ENCODE measurements at regions not wholly inside any gene's neighbourhood (a gene's known extent, or its start where the extent isn't known, plus 50 kb on each side); places are given as distances from the start of the nearest gene placed in this dataset.

GRCh38 chr5:52457810-52458209, 329.9 kb upstream of the ITGA1 start:
- no peak overlapping the region for H3K4me3 ChIP-seq (replicated peaks; ENCODE audit: low read depth, low read length)
- DNase-seq (ENCODE audit: low read depth): no peak
- TF ChIP-seq, protein P1, sequence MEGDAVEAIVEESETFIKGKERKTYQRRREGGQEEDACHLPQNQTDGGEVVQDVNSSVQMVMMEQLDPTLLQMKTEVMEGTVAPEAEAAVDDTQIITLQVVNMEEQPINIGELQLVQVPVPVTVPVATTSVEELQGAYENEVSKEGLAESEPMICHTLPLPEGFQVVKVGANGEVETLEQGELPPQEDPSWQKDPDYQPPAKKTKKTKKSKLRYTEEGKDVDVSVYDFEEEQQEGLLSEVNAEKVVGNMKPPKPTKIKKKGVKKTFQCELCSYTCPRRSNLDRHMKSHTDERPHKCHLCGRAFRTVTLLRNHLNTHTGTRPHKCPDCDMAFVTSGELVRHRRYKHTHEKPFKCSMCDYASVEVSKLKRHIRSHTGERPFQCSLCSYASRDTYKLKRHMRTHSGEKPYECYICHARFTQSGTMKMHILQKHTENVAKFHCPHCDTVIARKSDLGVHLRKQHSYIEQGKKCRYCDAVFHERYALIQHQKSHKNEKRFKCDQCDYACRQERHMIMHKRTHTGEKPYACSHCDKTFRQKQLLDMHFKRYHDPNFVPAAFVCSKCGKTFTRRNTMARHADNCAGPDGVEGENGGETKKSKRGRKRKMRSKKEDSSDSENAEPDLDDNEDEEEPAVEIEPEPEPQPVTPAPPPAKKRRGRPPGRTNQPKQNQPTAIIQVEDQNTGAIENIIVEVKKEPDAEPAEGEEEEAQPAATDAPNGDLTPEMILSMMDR (IDR thresholded peaks at IDR 0.05; ENCODE audit: low read length, missing control alignments): no peak

GRCh38 chr5:52466113-52466512, 321.6 kb upstream of the ITGA1 start:
- no peak overlapping the region for H3K4me3 ChIP-seq (replicated peaks; ENCODE audit: low read depth, low read length)
- TF ChIP-seq, protein P1 (IDR thresholded peaks at IDR 0.05; ENCODE audit: low read length, missing control alignments): no peak
- DNase-seq (ENCODE audit: low read depth): no peak

- TF ChIP-seq, protein P1 (IDR thresholded peaks at IDR 0.05; ENCODE audit: low read length, missing control alignments): no peak
- H3K4me3 ChIP-seq (replicated peaks; ENCODE audit: low read depth, low read length): no peak overlapping the region
- DNase-seq (ENCODE audit: low read depth): no peak
Measured at GRCh38 chr5:52466749-52467520, 320.8 kb upstream of the ITGA1 start.

GRCh38 chr5:52468976-52469375, 318.7 kb upstream of the ITGA1 start:
- H3K4me3 ChIP-seq (replicated peaks; ENCODE audit: low read depth, low read length): no peak overlapping the region
- no peak for DNase-seq (ENCODE audit: low read depth)
- TF ChIP-seq, protein P1 (IDR thresholded peaks at IDR 0.05; ENCODE audit: low read length, missing control alignments): no peak

DNA sequence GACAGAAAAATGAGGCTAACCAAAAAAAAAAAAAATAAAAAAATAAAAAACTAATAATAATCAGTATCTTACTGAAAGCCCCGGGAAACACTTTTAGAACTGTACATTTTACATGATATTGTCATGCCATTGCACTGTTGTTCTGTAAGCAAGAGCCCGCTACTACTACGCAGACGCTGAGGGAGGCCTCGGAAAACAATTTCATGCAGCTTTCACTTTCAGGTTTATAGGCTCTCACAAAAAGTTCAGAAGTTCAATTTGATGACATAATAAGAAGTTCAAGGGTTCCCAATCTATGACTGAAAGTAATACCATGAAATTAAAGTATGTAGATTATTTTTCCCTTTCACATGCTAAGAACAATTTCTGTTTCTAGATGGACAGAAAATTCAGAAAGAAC, 318.3 kb upstream of the ITGA1 start:
- DNase-seq (ENCODE audit: low read depth): no peak
- no peak overlapping the region for H3K4me3 ChIP-seq (replicated peaks; ENCODE audit: low read depth, low read length)
- TF ChIP-seq, protein P1 (IDR thresholded peaks at IDR 0.05; ENCODE audit: low read length, missing control alignments): no peak

DNA sequence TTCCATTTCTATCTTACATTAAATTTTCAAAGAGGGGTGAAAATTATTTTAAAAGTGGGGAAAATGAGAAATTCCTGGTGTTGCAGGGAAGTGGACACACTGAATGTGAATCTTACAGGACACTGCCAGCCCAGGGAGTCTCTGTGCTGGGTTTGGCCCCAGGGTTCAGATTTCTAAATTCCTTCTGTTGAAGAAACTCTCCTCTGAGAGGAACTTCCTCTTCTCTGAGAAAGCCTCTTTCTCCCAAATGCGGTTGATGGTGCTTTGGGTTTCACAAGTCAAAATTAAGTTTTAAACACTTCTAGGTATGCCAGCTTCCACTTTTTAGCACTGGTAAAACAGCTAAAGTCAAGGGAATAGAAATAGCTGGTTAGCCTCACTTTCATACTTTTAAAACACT, 317.9 kb upstream of the ITGA1 start:
- no peak for DNase-seq (ENCODE audit: low read depth)
- TF ChIP-seq, protein P1 (IDR thresholded peaks at IDR 0.05; ENCODE audit: low read length, missing control alignments): no peak
- H3K4me3 ChIP-seq (replicated peaks; ENCODE audit: low read depth, low read length): no peak overlapping the region

DNA sequence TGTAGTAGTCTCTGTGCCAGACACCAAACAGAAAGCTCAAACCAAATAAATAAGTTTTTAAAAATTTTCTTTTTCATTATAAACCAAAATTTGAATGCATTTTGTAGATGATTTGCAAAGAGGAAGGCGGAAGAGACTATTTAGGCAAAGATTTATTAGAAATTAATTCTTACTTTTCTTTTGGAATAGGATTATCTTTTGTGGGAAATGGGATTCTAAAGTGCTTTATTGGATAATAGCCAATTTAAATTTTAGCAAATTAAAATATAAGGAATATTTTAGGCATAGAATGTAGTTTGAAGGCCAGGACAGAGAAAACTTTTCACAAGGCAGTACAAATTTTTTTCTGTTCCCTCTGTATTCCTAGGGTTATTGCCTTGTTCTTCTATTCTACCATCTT, 311.4 kb upstream of the ITGA1 start:
- no peak for DNase-seq (ENCODE audit: low read depth)
- TF ChIP-seq, protein P1 (IDR thresholded peaks at IDR 0.05; ENCODE audit: low read length, missing control alignments): no peak

More for the DNA sequence above, 311.4 kb upstream of the ITGA1 start:
- H3K4me3 ChIP-seq (replicated peaks; ENCODE audit: low read depth, low read length): no peak overlapping the region
